Caco-2 (cell line): ENCODE measurements at regions not wholly inside any gene's neighbourhood (a gene's known extent, or its start where the extent isn't known, plus 50 kb on each side); places are given as distances from the start of the nearest gene placed in this dataset.

ENCODE experiments used
- BruUV-seq: library from RNA; stranded (reverse); fragments of 400-500 nt; replicated peaks from 2 replicates; lab custom pipeline; 2021; lab: Mats Ljungman, UMichigan
- CTCF ChIA-PET: fragments of 300-600 bp; sonication (Branson Sonifier 250); formaldehyde crosslinking; loops from one replicate; lab custom pipeline; 2022; ENCODE audit warnings: antibody characterized with exemption; lab: Charles Lee
- POLR2A ChIA-PET: fragments of 300-600 bp; sonication (Branson Sonifier 250); formaldehyde crosslinking; loops from one replicate; lab custom pipeline; 2022; ENCODE audit warnings: antibody characterized with exemption; lab: Charles Lee
- DNase-seq, 2 experiments: peaks; one replicate each; pipeline versions ENCODE4 v3.0.0 to v3.0.0-alpha.2; 2020 to 2022
- H3K27me3 ChIP-seq: replicated peaks from 2 replicates; pipeline ENCODE4 v1.6.0; 2011; ENCODE audit warnings: low read length; ENCODE audit not compliant: control insufficient read depth, insufficient read depth
- H3K36me3 ChIP-seq: 2 replicates; pipeline ENCODE4 v1.5.1; 2011; ENCODE audit warnings: low read length; ENCODE audit not compliant: control insufficient read depth, insufficient read depth
- H3K4me1 ChIP-seq: fragments of 250-450 bp; sonication (Bioruptor Pico); 2 replicates; pipeline ENCODE4 v1.5.1; 2020; ENCODE audit warnings: mild to moderate bottlenecking
- H3K4me3 ChIP-seq: 2 replicates; pipeline ENCODE4 v1.5.1; 2011; ENCODE audit warnings: low read depth, mild to moderate bottlenecking, control low read depth, low read length
- H3K9me3 ChIP-seq: fragments of 250-450 bp; sonication (Bioruptor Pico); 2 replicates; pipeline ENCODE4 v1.5.1; 2020; ENCODE audit warnings: mild to moderate bottlenecking, moderate library complexity
- H3K27ac Mint-ChIP-seq: one replicate; pipeline ENCODE4 v1.8.0; 2022; ENCODE audit warnings: mixed read lengths; ENCODE audit not compliant: unreplicated experiment
- H3K27me3 Mint-ChIP-seq: one replicate; pipeline ENCODE4 v1.8.0; 2022; ENCODE audit warnings: mixed read lengths; ENCODE audit not compliant: insufficient read depth, unreplicated experiment
- H3K36me3 Mint-ChIP-seq: one replicate; pipeline ENCODE4 v1.8.0; 2022; ENCODE audit warnings: mild to moderate bottlenecking, mixed read lengths; ENCODE audit not compliant: insufficient read depth, unreplicated experiment
- H3K4me1 Mint-ChIP-seq: one replicate; pipeline ENCODE4 v1.8.0; 2022; ENCODE audit warnings: low read depth, mixed read lengths; ENCODE audit not compliant: unreplicated experiment
- H3K4me3 Mint-ChIP-seq: one replicate; pipeline ENCODE4 v1.8.0; 2022; ENCODE audit warnings: mild to moderate bottlenecking, moderate library complexity, mixed read lengths; ENCODE audit not compliant: unreplicated experiment
- H3K9me3 Mint-ChIP-seq: one replicate; pipeline ENCODE4 v1.8.0; 2022; ENCODE audit warnings: mixed read lengths; ENCODE audit not compliant: unreplicated experiment
- CTCF ChIP-seq, 2 experiments: fragments of 200-600 bp in 1 of 2; IDR thresholded peaks; 1 replicate in 1 of 2; 2 replicates in 1 of 2; pipeline versions ENCODE4 v1.5.1 to v1.8.0; 2011 to 2022; ENCODE audit warnings: antibody characterized with exemption in 1 of 2, control low read depth in 1 of 2, inconsistent platforms in 1 of 2, low read depth in 1 of 2, low read length in 1 of 2, mild to moderate bottlenecking in 1 of 2, moderate library complexity in 1 of 2; ENCODE audit not compliant: insufficient read depth in 1 of 2, severe bottlenecking in 1 of 2, unreplicated experiment in 1 of 2
- intact Hi-C: fragments of 100-400 bp; cut with micrococcal nuclease; formaldehyde crosslinking; loops from one replicate; pipeline ENCODE4 v1.10.0; 2022; ENCODE audit not compliant: unreplicated experiment

DNA sequence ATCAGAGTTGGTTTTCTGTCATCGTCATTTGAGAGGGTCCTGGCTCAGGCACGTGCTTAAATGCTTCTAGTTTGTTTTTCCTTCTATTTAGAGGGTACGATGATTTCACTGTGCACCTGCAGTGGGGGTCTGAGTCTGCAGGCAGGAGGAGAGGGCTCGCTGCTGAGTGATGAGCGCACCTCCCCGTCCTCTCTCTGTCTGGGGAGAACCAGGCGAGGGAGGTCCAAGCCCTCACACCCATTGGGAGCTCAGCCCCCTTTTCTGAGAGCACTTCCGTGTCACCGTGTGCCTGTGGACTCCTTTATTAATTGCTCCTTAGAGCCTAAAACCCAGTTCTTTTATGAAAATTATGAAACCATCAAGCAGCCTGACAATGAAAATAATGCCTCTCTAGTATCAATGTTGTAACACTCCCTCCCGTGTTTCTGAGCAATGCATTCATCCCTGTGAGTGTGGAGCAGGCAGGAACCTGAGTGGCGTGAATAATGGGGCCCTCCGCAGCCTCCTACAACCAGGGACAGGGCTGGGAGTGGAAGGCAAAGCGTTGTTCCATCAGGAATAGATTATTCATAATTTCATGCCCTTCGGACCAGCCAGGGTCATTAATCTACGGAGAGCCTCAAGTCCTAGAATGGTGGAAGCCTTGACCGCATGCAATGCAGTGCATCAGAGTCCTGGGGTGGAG is 191.6 kb downstream of the UQCRFS1 start:
- no TSS peak for BruUV-seq
- H3K36me3 ChIP-seq, result no peaks in the 10 kb centered on the region
- intact Hi-C loops, result no loop called here
- H3K4me3 Mint-ChIP-seq, result no peak overlapping the region
- DNase-seq, result no peak
- no peaks in the 10 kb centered on the region for H3K9me3 ChIP-seq
- no peaks in the 10 kb centered on the region for H3K36me3 Mint-ChIP-seq
- ChIA-PET CTCF (no interaction called here), POLR2A (no interaction called here)
- H3K4me3 ChIP-seq, result no peak overlapping the region
- no peak overlapping the region for H3K27ac Mint-ChIP-seq
- H3K4me1 Mint-ChIP-seq, result no peaks in the 10 kb centered on the region
- H3K9me3 Mint-ChIP-seq, result no peaks in the 10 kb centered on the region
- peaks cover 6% of the 10 kb centered on the region for H3K27me3 Mint-ChIP-seq
- H3K4me1 ChIP-seq, result no peaks in the 10 kb centered on the region
- TF ChIP-seq CTCF (IDR thresholded peaks at IDR 0.05; ENCODE audit: insufficient read depth in 1 of 2, low read depth in 1 of 2, low read length in 1 of 2, severe bottlenecking in 1 of 2, unreplicated experiment in 1 of 2), result no peak
- H3K27me3 ChIP-seq, result no peaks in the 10 kb centered on the region

DNA sequence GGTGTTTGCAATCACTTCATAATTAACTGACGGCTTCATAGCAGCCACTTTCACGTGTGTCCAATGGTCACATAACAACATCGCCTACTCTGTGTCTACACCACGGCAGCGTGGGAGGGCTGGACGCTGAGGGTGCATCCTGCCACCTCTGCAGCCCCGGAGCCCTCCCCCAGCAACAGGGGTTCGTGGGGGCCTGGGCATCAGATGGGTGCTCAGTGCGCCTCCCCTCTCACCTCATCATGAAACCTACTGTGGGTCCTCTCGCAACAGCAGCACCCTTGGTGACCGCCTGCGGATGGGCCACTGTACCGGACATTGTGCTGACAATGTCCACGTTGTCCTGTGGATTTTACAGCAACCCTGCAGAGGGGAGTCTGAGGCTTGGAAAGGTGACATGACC is 193.5 kb downstream of the UQCRFS1 start:
- no peaks in the 10 kb centered on the region for H3K36me3 Mint-ChIP-seq
- POLR2A ChIA-PET, result no interaction called here
- peaks cover 23% of the 10 kb centered on the region for H3K27me3 Mint-ChIP-seq
- intact Hi-C loops, result no loop called here
- BruUV-seq, result no TSS peak
- H3K4me3 Mint-ChIP-seq, result no peak overlapping the region
- no peaks in the 10 kb centered on the region for H3K36me3 ChIP-seq
- H3K27me3 ChIP-seq, result no peaks in the 10 kb centered on the region
- no peak overlapping the region for H3K4me3 ChIP-seq
- no peaks in the 10 kb centered on the region for H3K9me3 ChIP-seq
- no peak for DNase-seq
- no peaks in the 10 kb centered on the region for H3K4me1 ChIP-seq
- no peak overlapping the region for H3K27ac Mint-ChIP-seq
- no peaks in the 10 kb centered on the region for H3K9me3 Mint-ChIP-seq
- no peak for TF ChIP-seq CTCF (IDR thresholded peaks at IDR 0.05; ENCODE audit: insufficient read depth in 1 of 2, low read depth in 1 of 2, low read length in 1 of 2, severe bottlenecking in 1 of 2, unreplicated experiment in 1 of 2)
- CTCF ChIA-PET, result no interaction called here
- no peaks in the 10 kb centered on the region for H3K4me1 Mint-ChIP-seq

GRCh38 chr19:29018542-29018941 is 194.4 kb downstream of the UQCRFS1 start:
- Histone ChIP-seq H3K36me3 (no peaks in the 10 kb centered on the region), H3K9me3 (no peaks in the 10 kb centered on the region), H3K4me3 (no peak overlapping the region), H3K4me1 (no peaks in the 10 kb centered on the region), H3K27me3 (no peaks in the 10 kb centered on the region)
- no peak for TF ChIP-seq CTCF (IDR thresholded peaks at IDR 0.05; ENCODE audit: insufficient read depth in 1 of 2, low read depth in 1 of 2, low read length in 1 of 2, severe bottlenecking in 1 of 2, unreplicated experiment in 1 of 2)
- Mint-ChIP-seq H3K36me3 (no peaks in the 10 kb centered on the region), H3K9me3 (no peaks in the 10 kb centered on the region), H3K27ac (no peak overlapping the region), H3K4me3 (no peak overlapping the region), H3K4me1 (no peaks in the 10 kb centered on the region), H3K27me3 (peaks cover 25% of the 10 kb centered on the region)
- no TSS peak for BruUV-seq
- intact Hi-C loops, result no loop called here
- ChIA-PET POLR2A (no interaction called here), CTCF (no interaction called here)
- no peak for DNase-seq
